Uterus (tissue), 2 donors: ENCODE measurements at regions not wholly inside any gene's neighbourhood (a gene's known extent, or its start where the extent isn't known, plus 50 kb on each side); places are given as distances from the start of the nearest gene placed in this dataset.

Experiments used
- CTCF ChIP-seq, 4 experiments: fragments of 200-600 bp in 2 of 4; fragments of 450-650 bp in 2 of 4; sonication (generic) in 2 of 4; IDR thresholded peaks; one replicate each; pipeline ENCODE4 v1.5.1; 2016 to 2019; ENCODE audit warnings: antibody characterized with exemption in 4 of 4, mild to moderate bottlenecking in 2 of 4, moderate library complexity in 1 of 4
- POLR2A ChIP-seq, 2 donors: fragments of 450-650 bp; IDR thresholded peaks; one replicate each; pipeline ENCODE4 v1.6.1; 2016; ENCODE audit warnings: antibody characterized with exemption in 2 of 2, mild to moderate bottlenecking in 1 of 2, moderate library complexity in 1 of 2

GRCh38 chr10:2886662-2887061 lies 180.7 kb upstream of the PFKP start:
- TF ChIP-seq CTCF (IDR thresholded peaks at IDR 0.05) (no peak), POLR2A (IDR thresholded peaks at IDR 0.05) (no peak)
